Stimulated activated CD4-positive, alpha-beta T cell treated with anti-CD3 and anti-CD28 coated beads, Interleukin-1b, Interleukin-23, amount 100 ng/mL, for 24 hours (primary cell): ENCODE measurements at regions not wholly inside any gene's neighbourhood (a gene's known extent, or its start where the extent isn't known, plus 50 kb on each side); places are given as distances from the start of the nearest gene placed in this dataset.

Experiments used
- DNase-seq, 4 experiments: peaks; one replicate each; pipeline ENCODE4 v3.0.0-alpha.2; 2020; ENCODE audit warnings: low read depth in 4 of 4, low spot score in 1 of 4

DNA sequence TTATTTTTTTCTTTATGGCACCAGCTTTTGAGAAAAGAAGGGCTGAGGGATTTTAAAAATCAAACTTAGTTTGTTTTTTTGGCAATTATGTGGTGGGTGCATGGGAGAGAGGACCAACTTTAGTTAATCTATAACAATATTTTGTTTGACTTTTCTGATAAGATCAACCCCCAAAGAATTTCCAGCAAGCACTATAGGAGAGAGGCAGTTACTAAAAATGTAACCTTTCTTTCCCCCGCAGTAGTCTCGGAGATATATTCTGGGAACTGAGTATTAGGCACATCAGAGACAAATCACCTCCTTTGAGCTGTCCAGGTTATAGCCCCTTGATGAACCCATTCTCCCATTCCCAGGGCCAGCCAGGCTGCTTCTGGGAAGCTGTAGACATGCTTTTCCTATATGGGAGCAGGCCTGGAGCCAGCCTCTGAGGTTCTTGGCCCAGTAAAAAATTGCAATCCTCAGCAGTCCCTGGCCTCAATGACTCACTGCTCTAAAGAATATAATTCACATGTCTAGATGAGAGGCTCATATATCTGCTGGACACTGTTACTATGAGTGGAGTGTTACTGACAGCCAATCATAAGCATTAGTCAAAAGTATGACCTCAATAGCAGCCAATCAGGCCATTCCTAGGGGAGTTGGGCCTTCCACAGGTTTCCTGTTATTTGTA is 138.3 kb upstream of the AGBL1 start:
- no peak for DNase-seq

GRCh38 chr15:85942632-85943031 is 137.0 kb upstream of the AGBL1 start:
- no peak for DNase-seq

DNA sequence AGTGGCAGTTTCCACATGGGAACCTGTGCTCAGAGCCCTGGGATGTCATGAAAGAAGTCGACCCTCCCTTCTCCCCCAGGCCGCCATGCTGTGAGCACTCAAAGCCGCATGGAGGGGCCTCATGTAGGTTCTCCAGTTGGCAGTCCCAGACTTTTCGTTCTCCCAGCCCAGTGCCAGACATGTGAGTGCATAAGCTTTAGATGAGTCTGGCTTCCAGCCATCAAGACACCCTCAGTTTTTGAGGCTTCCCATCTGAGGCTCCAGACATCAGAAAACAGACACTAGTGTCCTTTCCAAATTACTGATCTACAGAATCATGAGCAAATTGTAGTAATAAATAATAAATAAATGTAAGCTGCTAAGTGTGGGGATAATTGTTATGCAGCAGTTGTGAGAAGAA is 136.5 kb upstream of the AGBL1 start:
- DNase-seq: no peak

DNA sequence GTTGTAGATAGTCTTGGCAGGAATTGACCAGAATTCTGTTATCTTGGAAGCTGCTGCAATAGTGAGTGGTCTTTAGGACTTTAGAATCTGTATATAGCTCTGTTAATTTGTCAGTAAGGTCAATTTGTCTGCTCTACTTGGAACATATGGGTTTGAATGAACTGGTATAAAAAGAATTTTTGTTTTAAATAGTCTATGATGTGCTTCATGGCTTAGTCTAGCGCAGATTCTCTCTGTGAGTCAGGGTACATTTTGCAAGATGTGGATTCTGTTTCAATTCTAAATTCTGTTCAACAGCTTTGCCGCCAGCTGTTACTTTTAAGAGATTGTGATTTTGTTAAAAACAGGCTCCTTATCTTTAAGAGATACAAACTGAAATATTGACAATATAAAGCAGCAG is 135.9 kb upstream of the AGBL1 start:
- DNase-seq: no peak

- DNase-seq: no peak
Observed at GRCh38 chr15:85947021-85947420, 132.7 kb upstream of the AGBL1 start.

- no peak for DNase-seq
Observed at GRCh38 chr15:85947936-85948335, 131.7 kb upstream of the AGBL1 start.

DNA sequence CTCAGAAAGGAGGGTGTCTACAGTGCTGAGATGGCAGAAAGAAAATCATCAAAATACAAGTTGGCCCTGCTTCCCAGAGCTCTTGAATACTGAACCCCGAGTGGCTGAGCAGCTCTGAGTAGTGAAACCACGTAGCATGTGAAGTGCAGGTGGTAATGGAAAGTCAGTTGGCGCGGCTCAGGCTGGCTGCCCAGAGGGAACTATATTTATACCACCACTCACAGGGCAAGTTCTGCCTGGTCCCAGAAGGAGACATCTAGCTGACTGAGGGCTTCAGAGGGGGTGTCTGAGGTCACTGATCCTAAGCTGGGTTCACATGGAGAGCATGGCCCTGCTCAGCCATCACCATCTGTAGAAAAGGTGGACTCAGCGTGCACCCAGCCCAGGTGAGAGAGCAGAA is 129.6 kb upstream of the AGBL1 start:
- no peak for DNase-seq

DNA sequence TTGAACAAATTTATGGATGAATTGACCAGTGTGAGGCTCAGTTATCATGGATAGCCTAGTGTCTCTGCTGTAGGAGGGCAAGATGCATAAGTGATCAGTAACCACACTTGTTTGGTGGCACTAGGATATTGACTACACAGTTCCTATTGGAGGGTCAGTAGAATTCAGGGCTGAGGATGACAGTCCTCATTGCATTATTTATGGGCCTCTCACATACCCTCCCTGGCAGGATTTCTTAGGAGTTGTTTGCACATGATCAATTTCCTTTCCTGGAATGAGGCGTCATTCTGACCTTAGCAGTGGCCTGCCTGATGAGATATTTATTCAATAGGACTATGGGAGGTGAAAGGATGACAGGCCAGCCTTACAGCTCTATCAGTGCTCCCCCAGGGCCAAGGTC is 125.1 kb upstream of the AGBL1 start:
- no peak for DNase-seq

DNA sequence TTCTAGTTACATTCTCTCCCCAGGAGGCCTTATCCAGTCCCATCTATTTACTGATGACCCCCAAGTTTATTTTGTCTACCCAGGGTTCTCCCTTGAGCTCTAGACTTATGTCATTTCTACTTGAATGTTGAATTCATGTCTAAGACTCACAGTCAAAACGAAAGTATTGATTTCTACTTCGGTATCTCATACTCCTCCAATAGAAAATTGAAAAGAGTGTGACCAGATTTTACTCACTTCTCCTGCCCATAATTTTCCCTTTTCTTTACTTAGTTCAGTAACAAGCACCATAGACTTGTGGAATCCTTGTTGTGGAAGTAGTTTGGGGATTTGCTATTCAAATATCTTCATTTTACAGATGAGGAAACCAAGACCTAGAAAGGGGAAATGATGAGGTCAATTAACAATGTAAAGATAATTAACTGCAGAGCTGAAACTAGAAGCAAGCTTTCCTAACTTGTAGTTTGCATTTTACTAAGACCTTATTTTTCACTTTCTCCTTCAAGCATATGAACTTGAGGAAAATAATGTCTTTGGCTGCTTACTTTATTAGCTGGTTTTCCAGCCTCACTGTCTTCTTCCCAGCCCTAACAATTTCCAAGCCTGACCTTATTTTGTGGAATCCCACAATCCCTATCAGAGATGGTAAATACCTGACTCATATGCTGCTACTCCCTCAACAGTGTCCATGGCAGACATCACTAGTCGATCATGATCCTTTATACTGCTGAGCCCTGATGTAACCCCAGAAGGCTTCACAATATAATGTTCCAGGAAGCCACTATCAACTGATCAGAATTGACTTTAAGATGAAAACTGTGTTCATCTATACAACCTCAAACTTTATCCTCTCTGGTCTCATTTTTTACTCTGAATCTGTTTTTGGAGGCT is 123.9 kb upstream of the AGBL1 start:
- no peak for DNase-seq

DNA sequence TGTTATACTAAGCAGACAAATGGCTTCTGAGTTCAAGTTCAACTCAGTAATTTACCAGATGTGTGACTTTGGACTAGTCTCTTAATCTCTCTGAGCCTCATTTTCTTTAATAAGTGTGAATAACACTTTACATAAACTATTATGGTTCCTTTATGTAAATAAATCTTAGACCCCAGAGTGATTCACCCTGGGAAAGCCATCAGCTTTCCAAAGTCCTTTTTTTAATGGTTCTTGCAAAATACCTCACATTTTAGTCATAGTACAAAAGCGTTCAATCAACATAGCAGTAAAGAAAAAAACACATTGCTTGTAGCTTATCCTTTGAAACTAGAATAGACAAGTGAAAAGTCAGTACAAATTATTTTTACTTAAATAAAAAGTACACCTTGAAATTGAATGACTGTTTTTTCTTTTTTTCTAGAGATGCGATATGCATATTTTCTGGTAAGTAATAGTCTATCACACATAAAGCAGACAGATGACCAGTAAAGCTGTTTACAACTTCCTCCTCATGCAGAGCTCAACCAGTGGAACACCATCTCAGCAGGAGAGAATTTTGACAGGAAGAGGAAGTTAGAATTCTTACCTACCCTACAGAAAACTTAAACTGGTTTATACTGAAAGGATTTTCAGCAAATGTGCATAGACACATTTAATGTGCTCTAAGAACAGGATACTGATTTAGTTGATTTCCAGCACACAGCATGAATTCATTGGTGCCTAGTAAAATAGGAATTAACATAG is 123.0 kb upstream of the AGBL1 start:
- DNase-seq: no peak

- DNase-seq: no peak
Observed at GRCh38 chr15:85959611-85960010, 120.1 kb upstream of the AGBL1 start.

DNA sequence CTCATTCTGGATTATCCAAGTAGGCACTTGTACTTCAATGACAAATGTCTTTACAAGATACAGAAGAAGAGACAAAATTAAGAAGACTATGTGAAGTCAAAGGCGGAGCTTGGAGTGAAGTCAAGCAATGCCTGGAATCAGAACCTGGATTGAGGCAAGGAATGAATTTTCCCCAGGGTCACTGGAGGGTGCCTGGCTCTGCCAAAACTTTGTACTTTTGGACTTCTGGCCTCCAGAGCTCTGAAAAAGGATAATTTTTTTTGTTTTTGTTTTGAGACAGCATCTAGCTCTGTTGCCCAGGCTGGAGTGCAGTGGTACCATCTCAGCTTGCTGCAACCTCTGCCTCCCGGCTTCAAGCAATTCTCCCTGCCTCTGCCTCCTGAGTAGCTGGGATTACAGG is 119.3 kb upstream of the AGBL1 start:
- no peak for DNase-seq

DNA sequence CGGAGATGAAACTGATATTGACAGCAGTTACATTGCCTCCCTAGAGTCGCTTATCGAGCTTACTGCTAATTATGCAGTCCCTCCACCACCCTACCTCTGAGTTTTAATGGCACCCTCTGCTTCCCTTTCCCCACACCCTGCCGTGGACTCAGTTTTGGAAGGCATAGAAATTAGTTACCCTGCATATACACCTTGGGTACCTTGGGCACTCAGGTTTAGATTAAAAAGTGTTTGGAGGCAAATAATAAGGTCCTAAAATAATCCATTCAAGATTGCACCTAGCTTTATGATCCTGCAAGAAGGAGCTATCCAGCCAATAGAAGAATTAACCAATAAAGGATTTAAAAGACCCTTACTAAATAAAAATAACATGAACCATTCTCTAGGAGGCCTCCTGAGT is 117.8 kb upstream of the AGBL1 start:
- DNase-seq: no peak

DNA sequence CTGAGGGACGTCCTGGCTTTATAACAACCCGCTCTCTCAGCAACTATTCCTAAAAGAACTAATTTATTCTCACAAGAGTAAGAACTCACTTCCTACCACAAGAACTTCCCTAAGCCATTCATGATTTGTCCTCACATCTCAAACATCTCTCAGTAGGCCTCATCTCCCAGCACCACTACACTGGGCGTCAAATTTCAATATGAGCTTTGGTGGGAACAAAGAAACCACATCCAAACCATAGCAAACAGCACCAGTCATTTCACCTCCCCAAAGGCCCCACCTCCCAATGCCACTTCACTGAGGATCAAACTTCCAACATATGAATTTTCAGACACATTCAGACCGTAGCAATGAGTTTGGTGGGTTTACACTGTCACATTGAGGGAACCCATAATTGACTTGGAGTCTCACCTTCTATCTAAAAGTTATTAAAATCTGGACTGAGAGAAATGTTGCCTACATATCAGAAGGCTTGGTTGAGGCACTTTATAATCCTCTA is 116.4 kb upstream of the AGBL1 start:
- DNase-seq: no peak

DNA sequence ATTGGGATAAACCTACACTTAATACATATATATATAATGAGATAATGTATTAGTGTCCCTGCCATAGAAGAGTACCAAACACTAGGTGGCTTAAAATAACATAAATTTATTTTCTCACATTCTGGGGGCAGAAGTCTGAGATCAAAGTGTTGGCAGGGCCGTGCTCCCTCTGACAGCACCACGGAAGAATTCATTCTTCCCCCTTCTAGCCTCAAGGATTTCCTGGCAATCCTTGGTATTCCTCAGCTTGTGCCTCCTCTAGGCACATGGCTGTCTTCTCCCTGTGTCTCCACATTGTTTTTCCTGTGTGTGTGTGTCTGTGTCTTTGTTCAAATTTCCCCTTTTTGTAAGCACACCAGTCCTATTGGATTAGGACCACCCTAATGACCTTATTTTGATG is 115.2 kb upstream of the AGBL1 start:
- no peak for DNase-seq

- DNase-seq: no peak
Observed at GRCh38 chr15:85967553-85967952, 112.1 kb upstream of the AGBL1 start.

- no peak for DNase-seq
Observed at GRCh38 chr15:85972805-85973540, 106.7 kb upstream of the AGBL1 start.

DNA sequence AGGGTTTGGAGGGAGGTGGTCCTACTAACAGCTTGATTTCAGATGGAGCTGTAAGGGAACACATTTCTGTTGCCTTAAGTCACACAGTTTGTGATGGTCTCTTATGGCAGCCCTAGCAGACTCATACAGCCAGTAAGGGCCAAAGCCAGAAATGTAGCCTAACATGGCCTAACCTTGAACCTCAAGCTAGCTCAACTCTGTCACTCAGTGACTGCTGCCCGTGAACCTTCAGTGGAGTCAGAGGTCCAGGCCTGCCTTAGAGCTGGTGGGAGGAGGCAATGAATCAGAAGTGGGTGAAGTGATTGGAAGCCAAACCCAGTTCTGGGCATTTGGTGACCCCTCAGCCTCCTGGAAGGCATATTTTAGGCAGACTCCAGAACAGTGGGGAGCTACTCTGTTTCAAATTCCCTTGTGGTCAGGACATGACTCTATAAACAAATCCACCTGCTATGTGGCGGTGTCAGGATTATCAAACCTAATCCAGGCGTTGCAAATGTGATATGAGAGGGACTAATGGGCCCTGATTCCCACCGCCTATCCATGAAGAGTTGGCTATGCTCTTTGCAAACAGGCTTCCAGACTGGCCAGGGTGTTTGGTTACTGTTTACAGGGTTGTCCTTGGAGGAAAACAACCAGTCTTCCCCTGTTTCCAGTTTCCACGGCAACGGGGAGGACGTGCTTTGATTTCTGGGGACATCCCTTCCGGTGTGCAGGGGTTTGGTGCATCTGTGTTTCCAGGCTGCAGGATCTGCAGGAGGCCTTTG is 105.9 kb upstream of the AGBL1 start:
- no peak for DNase-seq

- DNase-seq: no peak
Observed at GRCh38 chr15:85974348-85974705, 105.3 kb upstream of the AGBL1 start.

DNA sequence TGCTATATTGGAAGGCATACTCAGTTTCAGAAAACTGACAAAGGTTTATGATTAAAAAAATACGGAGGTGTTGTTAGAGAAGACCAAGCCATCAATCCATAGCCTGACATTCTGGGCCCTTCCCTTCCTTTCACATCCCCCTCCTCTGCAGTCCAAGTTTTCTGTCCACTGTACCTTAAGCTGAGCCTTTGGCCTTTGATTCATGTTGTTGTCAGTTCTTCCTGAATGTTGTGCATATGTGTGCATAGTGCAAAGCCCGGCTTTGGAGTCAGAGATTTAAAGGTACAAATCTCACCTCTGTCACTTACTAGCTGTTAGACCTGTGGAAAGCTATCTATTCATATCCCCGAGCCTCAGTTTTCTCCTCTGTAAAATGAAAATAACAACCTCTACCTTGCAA is 104.9 kb upstream of the AGBL1 start:
- DNase-seq: no peak

DNA sequence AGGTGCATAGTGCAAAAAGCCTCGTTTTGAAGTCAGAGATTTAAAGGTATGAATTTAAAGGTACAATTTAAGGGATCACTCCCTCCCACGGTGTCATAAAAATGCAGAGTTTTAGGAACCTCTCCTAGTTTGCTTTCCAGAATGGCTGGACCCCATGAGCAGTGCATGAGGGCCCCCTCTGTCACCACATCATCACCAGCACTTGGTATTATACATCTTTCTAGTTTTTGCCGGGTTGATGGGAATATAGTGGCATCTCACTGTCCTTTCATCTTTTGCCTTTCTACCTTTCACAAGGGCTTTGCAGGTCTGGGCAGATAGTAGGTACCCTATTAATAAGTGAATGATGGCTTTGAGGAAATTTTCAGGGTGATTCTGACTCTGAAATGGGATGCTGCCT is 103.6 kb upstream of the AGBL1 start:
- no peak for DNase-seq
